IPS-NIHi7 (cell line): ENCODE measurements at regions not wholly inside any gene's neighbourhood (a gene's known extent, or its start where the extent isn't known, plus 50 kb on each side); places are given as distances from the start of the nearest gene placed in this dataset.

Experiments
- DNase-seq: peaks from one replicate; pipeline ENCODE4 v3.0.0; 2012; ENCODE audit warnings: mixed read lengths; ENCODE audit errors: extremely low spot score

DNA sequence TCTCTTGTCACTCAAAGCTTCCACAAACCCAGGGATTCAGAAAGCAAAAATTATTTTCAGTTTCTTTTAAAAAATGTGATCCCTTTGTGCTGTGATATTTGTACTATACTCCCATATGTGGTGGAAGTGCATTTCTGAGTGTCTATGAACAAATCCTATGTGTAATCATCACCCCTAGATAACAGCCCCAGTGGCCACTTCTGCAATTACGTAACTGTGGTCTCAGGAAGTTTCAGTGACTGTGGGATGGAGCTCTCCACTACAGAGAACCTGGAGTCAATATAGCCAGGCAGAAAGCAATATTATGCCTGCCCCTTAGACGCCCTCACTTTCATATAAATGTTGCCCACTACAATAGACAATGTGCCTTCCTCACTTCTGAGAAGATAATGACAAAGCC is 1101.7 kb upstream of the GHITM start:
- DNase-seq, result no peak

- no peak for DNase-seq
Measured at GRCh38 chr10:83038631-83039030, 1100.7 kb upstream of the GHITM start.

GRCh38 chr10:83045731-83046130 is 1093.6 kb upstream of the GHITM start:
- DNase-seq, result no peak

DNA sequence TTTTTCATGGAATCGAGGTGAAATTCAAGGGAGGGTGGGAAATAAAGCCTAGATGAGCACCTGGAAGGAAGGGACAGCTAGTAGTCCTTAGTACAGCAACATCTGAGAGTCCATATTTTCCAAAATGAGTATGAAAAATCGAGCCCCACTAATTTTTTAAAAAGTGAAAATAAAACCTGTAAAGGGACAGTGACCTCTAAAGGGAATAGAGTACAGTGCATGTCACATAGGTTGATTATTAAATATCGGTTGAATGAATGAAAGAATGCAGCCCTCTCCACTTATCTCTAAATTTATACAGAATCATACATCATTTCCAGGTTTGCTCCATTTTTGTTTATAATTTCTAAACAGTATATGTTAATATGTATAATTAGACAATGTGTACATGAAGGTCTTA is 1088.5 kb upstream of the GHITM start:
- no peak for DNase-seq

DNA sequence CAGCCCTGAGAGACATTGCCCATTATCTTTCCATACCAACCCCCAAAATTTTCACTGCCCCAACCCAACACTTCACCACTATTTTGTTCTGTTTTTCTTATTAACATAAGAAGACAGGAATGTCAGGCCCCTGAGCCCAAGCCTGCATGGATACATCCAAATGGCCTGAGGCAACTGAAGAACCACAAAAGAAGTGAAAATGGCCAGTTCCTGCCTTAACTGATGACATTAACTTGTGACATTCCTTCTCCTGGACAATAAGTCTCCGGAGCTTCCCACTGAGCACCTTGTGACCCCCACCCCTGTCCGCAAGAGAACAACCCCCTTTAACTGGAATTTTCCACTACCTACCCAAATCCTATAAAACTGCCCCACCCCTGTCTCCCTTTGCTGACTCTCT is 1076.4 kb upstream of the GHITM start:
- no peak for DNase-seq

DNA sequence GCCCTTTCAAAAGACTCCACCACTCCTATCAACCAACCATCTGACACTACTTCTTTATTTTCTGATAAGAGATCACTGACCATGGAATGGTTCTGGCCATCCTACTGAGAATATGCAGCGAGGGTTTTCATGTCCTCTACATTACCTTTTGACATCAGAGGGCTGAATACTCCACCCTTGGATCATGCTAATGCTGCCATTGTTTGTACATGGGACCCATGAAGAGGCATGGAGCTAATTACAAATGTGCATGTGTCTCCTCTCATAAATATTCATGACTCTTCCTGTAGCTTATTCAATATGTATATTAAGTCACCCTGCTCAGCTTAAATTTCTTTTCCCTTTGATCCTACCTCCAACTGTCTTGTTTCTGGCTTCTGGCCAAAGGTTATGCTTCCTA is 1065.8 kb upstream of the GHITM start:
- DNase-seq, result no peak

GRCh38 chr10:83075016-83075814 is 1064.1 kb upstream of the GHITM start:
- DNase-seq, result no peak

DNA sequence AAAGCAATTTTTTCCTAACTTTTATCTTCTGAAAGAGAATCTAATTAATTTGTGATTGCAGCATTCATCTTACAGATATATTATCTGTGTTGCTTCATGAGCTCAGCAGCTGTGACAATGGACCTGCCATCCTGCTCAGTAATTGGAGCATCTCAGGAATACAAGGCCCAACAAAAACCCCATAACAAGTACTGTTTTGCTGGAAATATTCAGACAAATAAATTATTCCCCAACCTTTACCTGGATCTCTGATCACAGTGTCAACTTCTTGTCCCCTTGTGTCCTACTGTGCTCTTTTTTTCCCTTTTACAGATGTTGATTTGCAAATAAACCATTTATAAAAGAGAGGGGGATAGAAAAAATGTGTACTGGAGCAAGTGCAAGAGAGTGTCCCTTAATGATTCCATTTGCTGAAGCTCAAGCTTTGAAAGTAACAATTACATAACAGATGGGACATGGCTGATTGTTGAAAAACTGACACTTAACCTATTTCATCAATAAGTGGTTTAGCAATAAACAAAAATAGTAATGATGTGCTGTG is 1063.4 kb upstream of the GHITM start:
- no peak for DNase-seq

GRCh38 chr10:83076443-83076842 is 1062.9 kb upstream of the GHITM start:
- DNase-seq, result no peak

- peak; percentile 35 for DNase-seq
Measured at GRCh38 chr10:83078160-83078559, 1061.1 kb upstream of the GHITM start.

DNA sequence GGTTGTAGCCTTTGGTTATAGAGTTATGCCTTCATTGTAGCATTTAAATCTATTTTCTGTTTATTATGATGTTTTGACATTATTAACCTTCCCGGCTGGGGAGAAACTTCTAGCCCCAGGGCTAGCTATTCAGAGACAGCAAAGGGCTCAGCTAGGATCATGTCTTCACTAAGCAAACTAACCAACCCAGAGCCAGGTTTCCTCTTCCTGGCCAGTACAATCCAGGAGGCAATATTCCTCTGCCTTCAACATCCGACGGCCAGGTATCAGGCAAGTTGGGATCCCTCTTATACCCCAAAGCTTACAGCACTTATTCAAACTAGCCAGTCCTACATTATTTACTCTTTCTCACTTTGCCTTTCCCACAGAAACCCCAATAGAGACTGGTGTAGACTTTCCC is 1060.7 kb upstream of the GHITM start:
- DNase-seq, result peak; percentile 15

GRCh38 chr10:83083831-83084230 is 1055.5 kb upstream of the GHITM start:
- no peak for DNase-seq

DNA sequence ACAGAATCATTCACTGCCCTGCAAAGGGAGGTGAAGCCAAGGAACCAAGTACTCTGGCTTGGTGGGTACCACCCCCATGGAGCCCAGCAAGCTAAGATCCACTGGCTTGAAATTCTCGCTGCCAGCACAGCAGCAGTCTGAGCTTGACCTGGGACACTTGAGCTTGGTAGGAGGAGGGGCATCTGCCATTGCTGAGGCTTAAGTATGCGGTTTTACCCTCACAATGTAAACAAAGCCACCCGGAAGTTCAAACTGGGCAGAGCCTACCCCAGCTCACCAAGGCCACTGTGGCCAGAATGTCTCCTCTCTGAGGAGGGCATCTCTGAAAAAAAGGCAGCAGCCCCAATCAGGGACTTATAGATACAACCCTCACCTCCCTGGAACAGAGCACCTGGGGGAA is 1050.0 kb upstream of the GHITM start:
- no peak for DNase-seq

GRCh38 chr10:83104616-83105015 is 1034.7 kb upstream of the GHITM start:
- DNase-seq, result no peak

DNA sequence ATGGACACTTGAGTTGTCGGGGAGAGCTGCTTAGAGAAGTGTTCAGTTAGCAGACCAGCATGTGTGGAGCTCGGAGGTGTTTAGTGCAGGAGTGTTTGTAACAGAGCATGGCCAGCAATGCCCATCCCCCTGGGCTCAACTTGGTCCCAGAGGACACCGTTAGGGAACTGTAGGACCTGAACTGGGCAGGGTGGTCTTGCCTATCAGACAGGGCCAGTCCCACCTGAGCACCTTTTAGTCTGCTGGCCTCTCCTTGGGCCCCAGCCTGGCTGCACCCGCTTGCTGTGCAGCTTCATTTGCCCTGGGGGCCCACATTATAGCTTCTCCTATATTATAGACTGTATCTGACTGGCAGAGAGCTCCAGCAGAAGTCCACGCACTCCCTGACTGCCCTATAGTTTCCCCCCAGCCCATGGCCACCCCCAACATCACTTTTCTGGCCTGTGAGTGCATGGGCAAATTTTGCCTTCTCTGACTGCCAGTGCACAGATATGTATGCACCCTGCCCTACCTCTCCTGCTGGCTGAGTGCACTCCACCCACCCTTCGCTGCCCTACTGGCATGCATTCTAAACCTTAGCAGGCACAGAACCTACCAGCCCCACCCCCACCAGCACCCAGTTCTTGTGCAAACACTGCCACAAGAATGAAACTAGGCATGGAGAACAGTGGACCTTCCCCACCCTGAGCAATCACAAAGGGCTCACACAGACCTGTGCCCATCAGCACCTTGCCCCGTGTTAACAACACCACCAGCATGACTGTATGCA is 1030.6 kb upstream of the GHITM start:
- no peak for DNase-seq

- DNase-seq, result no peak
Measured at GRCh38 chr10:83119346-83119745, 1020.0 kb upstream of the GHITM start.

GRCh38 chr10:83122336-83122735 is 1017.0 kb upstream of the GHITM start:
- DNase-seq, result no peak

- DNase-seq, result no peak
Measured at GRCh38 chr10:83127942-83128575, 1011.2 kb upstream of the GHITM start.

GRCh38 chr10:83140811-83141210 is 998.5 kb upstream of the GHITM start:
- DNase-seq, result no peak

GRCh38 chr10:83142074-83142563 is 997.2 kb upstream of the GHITM start:
- no peak for DNase-seq

DNA sequence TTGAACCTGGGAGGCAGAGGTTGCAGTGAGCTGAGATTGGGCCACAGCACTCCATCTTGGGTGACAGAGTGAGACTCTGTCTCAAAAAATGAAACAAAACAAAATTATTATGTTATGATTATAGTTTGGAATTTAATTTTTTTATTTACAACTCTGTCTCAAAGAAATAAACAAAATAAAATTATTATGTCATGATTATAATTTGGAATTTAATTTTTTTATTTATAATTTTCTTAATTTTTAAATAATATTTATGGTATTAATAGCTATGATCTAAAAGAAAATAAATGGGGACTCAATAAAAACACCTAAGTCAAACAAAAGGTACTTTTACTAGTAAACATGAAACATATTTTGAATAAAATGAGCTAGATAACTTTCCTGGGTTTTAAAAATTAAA is 994.8 kb upstream of the GHITM start:
- no peak for DNase-seq

- DNase-seq, result no peak
Measured at GRCh38 chr10:83153714-83154113, 985.6 kb upstream of the GHITM start.
